ENCODE measurements at regions not wholly inside any gene's neighbourhood (a gene's known extent, or its start where the extent isn't known, plus 50 kb on each side); places are given as distances from the start of the nearest gene placed in this dataset.
"Not testable (repeated sequence)": the region's sequence is repeated elsewhere in the genome, so short reads cannot be mapped to it uniquely, and the experiment has no call there.

DNA sequence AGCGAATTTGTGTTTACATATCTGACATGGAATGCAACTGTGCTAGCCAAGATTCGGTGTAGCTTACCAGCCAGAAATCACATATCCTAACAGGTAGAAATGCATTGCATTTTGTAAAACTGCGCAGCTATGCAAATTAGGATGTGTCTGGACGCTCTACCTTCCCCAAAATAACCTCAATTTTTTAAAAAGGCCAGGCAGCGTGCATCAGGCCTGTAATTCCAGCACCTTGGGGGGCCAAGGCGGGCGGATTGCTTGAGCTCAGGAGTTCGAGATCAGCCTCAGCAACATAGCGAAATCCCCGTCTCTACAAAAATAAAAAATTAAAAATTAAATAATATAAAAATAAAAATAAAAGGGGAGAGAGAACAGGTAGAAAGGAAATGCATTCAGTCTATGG is 305.0 kb downstream of the TYW1 start:
- DNase-seq: no peak

- DNase-seq: peak; percentile 99
Observed at GRCh38 chr7:67302113-67303039, 305.7 kb downstream of the TYW1 start.

DNA sequence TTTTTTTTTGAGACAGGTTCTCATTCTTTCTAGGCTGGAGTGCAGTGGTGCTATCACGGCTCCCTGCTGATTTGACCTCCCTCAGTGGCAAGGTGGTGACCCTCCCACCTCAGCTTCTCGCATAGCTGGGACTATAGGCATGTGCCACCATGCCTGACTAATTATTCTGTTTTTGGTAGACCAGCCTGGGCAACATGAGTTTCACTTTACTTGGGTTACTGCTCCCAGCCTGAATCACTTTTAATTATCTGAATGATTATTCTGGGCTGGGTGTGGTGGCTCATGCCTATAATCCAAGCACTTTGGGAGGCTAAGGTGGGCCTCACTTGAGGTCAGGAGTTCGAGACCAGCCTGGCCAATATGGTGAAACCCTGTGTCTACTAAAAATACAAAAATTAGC is 308.2 kb downstream of the TYW1 start:
- not testable (repeated sequence) for DNase-seq

DNA sequence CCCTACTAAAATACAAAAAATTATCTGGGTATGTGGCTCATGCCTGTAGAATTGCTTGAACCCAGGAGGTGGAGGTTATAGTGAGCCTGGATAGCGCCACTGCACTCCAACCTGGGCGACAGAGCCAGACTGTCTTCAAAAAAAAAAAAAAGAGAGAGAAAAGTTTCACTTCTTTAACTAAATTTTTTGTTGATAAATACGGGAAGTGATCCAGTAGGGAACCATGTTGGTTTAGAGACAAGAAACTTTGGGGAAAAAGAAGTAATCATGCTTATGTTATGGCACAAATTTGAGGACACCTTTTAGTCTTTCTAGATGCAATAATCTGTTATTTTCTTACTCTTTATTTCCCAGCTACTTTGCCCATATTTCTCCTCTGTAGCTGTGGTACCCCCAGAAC is 309.7 kb downstream of the TYW1 start:
- no peak for DNase-seq

- no peak for DNase-seq
Observed at GRCh38 chr7:67309764-67310549, 313.3 kb downstream of the TYW1 start.

- no peak for DNase-seq
Observed at GRCh38 chr7:67311901-67312300, 315.3 kb downstream of the TYW1 start.

GRCh38 chr7:67313213-67313612 is 316.6 kb downstream of the TYW1 start:
- DNase-seq: no peak

DNA sequence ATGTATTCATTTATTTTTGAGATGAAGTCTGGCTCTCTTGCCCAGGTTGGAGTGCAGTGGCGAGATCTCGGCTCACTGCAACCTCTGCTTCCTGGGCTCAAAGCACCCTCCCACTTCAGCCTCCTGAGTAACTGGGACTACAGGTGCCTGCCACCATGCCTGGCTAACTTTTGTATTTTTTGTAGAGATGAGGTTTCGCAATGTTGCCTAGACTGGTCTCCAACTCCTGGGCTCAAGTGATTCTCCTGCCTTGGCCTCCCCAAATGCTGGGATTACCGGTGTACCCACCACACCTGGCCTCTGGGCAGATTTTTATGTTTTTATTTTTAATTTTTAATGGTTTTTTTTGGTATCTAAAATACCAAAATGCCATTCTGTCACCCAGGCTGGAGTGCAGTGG is 320.3 kb downstream of the TYW1 start:
- not testable (repeated sequence) for DNase-seq

DNA sequence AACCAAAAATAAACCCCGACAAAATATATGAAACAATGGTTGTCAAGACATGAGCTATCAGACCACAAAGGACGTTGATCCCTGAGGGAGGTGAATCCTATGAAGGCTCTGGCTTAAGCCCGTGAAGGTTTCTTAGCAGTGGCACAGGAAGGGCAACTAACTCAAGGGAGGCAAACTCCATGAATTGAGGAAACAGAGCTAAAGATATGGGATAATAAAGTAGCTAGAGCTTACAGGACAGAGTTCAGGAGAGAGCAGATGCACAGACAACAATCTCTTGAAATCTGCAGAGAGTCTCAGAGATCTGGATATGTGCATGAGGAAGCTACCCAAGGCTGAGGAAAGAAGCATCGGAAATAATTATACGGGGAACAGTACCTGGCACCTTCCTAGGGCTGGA is 331.6 kb downstream of the TYW1 start:
- DNase-seq: not testable (repeated sequence)

- DNase-seq: not testable (repeated sequence)
Observed at GRCh38 chr7:67335165-67335564, 338.5 kb downstream of the TYW1 start.

DNA sequence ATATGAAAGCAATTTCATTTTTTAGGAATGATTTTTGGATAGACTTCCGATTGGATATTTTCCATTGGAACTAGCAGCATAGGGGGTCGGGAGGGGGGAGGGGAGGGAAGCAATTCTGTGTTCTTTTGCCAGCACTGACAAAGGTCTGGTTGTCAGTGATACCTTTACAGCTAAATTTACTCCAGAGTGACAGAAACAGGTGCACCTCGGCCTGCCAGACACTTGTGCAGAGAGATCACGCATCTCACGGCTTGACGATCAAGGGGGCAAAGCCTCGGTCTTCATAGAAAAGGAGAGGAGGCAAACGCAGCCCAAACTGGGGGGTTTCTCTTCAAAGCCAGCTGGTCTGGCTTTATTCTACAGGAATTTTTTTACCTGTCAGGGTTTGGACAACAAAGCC is 339.0 kb downstream of the TYW1 start:
- DNase-seq: not testable (repeated sequence)

GRCh38 chr7:67338545-67338944 is 341.9 kb downstream of the TYW1 start:
- not testable (repeated sequence) for DNase-seq

- no peak for DNase-seq
Observed at GRCh38 chr7:67341153-67341768, 344.6 kb downstream of the TYW1 start.

DNA sequence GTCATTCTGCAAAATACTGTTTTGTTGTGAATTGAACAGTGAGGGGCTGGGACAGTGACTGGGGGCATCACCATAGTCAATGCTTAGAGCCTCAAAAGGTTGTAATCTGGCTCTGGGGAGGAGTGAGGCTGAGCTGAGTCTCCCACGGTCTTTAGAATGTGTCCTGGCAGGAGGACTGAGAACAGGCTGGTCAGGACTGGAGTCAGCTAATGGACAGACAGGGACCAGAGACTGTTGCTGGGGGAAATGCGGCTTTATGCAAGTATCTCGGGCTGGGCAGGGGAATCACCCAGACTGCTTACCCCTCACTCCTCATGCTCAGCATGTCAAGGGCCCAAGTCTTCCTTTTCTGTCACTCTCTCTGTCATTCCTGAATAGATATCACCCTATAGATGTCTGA is 346.5 kb downstream of the TYW1 start:
- no peak for DNase-seq

- DNase-seq: no peak
Observed at GRCh38 chr7:67343572-67343971, 346.9 kb downstream of the TYW1 start.

GRCh38 chr7:67344481-67345193 is 348.0 kb downstream of the TYW1 start:
- DNase-seq: no peak

- no peak for DNase-seq
Observed at GRCh38 chr7:67346126-67346525, 349.5 kb downstream of the TYW1 start.

- no peak for DNase-seq
Observed at GRCh38 chr7:67346876-67347275, 350.2 kb downstream of the TYW1 start.

DNA sequence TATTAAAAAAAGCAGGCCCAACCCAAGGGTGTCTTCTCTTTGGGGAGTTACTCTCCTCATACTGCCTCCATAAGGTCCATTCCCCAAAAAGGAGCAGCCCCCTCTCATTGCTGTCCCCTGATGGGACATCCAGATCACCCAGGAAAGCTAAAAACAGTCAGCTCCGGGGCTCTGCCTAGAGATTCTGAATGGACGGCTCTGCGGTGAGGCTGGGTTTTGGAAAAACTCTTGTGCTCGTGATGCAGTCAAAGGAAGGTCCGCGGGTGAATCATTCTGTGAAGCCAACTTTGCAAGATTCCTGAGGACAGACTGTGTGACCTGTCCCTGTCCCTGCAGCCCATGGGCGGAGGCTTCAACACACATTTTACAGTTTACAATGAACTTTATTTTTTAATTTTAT is 351.5 kb downstream of the TYW1 start:
- DNase-seq: no peak

- not testable (repeated sequence) for DNase-seq
Observed at GRCh38 chr7:67357653-67358052, 361.0 kb downstream of the TYW1 start.

DNA sequence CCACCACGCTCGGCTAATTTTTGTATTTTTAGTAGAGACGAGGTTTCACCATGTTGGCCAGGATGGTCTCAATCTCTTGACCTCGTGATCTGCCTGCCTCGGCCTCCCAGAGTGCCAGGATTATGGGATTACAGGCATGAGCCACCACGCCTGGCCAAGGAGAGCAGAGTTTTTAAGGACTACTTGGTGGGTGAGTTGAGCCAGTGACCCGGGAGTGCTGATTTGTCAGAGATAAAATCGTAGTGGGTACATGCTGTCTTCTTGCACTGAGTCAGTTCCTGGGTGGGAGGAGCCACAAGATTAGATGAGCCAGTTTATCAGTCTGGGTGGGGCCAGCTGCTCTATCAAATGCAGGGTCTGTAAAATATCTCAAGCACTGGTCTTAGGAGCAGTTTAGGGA is 361.7 kb downstream of the TYW1 start:
- not testable (repeated sequence) for DNase-seq

- DNase-seq: not testable (repeated sequence)
Observed at GRCh38 chr7:67358738-67359137, 362.1 kb downstream of the TYW1 start.

- no peak for DNase-seq
Observed at GRCh38 chr7:67359900-67360299, 363.3 kb downstream of the TYW1 start.

All from activated T-cell treated with anti-CD3 and anti-CD28 coated beads for 4 hours (primary cell).